Tibial nerve (tissue), 3 donors: ENCODE measurements at regions not wholly inside any gene's neighbourhood (a gene's known extent, or its start where the extent isn't known, plus 50 kb on each side); places are given as distances from the start of the nearest gene placed in this dataset.

Experiments
- CTCF ChIP-seq, 5 experiments: fragments of 200-600 bp in 3 of 5; fragments of 450-650 bp in 2 of 5; sonication (generic) in 3 of 5; IDR thresholded peaks; one replicate each; pipeline ENCODE4 v1.5.1; 2016 to 2019; ENCODE audit warnings: antibody characterized with exemption in 5 of 5, mild to moderate bottlenecking in 3 of 5, moderate library complexity in 2 of 5
- POLR2A ChIP-seq, 2 donors: fragments of 450-650 bp; IDR thresholded peaks; one replicate each; pipeline ENCODE4 v1.6.1; 2017; ENCODE audit warnings: antibody characterized with exemption in 2 of 2, mild to moderate bottlenecking in 2 of 2, moderate library complexity in 2 of 2

- TF ChIP-seq CTCF (IDR thresholded peaks at IDR 0.05), result no peak
- no peak for TF ChIP-seq POLR2A (IDR thresholded peaks at IDR 0.05)
These were observed 132.1 kb upstream of the MTAP start for GRCh38 chr9:21670374-21670773.
